Stromal cell of bone marrow (primary cell): ENCODE measurements at regions not wholly inside any gene's neighbourhood (a gene's known extent, or its start where the extent isn't known, plus 50 kb on each side); places are given as distances from the start of the nearest gene placed in this dataset.
"Not testable (repeated sequence)": the region's sequence is repeated elsewhere in the genome, so short reads cannot be mapped to it uniquely, and the experiment has no call there.

Experiments
- DNase-seq: peaks from one replicate; pipeline ENCODE4 v3.0.0-alpha.2; 2012; ENCODE audit warnings: low read depth

DNA sequence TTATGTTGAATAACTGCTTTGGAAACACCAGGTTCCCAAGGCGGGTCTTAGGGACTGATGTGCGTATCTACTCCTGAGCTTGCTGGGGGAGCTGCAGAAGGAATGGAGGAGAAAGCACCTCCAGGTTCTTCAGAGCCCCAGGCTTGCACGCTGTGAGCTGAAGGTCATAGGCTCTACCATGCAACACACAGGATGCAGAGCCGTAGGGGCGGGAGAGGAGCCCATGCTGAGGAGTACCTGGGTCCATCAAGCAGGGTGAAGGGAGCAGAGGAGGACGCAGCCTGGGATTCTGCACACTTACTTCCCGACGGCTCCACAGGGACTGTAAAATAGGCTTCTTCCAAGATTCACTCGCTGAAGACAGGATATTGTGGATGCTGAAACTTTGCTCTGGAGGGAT is 426.5 kb upstream of the FRG1 start:
- no peak for DNase-seq

DNA sequence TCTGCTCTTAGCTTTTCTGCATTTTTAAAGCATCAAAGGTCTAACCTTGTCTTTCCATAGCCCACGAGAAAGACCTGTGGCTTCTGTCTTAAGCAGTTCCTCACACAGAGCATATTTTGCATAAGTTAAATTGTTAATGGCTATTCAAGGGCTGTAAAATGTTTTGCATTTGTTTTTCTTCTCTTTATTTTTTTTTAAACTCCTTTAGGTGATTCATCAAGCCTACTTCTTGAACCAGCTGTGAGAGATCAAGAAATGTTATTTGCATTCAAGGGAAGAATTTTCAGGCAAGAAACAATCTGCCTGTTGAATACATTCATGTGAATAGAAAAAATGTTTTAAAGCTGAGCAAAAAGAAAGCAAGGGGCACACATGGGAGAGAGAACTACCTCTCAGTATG is 423.8 kb upstream of the FRG1 start:
- DNase-seq, result no peak

DNA sequence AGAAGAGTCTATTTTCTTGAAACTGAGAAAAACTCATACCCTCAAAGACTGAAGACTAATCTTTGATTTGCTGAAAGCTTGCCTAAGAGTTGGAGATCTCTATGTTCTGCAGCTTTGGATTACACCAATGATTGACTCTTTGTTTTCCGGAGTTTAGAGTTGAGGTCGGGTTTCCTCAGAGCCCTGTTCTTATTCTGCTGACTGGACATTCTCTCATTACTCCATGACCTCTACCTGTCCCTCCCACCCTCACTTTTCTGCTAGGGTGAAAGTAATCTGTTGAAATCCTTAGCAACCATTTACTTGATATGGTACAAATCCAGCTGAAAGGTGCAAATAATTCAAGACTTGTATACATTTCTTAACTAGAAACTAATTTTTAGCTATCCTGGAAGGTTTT is 421.5 kb upstream of the FRG1 start:
- DNase-seq, result no peak

- no peak for DNase-seq
Measured at GRCh38 chr4:189525304-189525703, 415.4 kb upstream of the FRG1 start.

GRCh38 chr4:189530848-189531247 is 409.8 kb upstream of the FRG1 start:
- DNase-seq, result no peak

- DNase-seq, result no peak
Measured at GRCh38 chr4:189533603-189534002, 407.1 kb upstream of the FRG1 start.

DNA sequence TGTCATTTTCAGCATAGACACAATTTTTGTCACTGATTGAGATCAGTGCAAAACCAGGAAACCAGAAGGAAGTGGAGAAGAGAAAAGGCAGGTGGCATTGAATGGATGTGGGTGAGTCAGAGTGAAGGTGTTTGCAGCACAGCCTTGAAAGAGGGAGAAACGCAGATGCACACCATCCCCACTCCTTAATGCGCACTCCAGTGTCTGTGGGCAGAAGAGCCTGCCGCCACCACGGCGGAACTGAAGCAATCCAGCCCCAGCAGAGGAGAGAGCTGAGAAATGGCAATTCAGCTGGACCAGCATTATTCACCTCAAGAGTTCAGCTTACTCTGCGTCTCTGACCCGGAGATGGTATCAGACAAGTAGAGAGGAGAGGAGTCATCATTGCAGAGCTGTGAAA is 393.1 kb upstream of the FRG1 start:
- no peak for DNase-seq

- no peak for DNase-seq
Measured at GRCh38 chr4:189548484-189549125, 392.1 kb upstream of the FRG1 start.

- DNase-seq, result not testable (repeated sequence)
Measured at GRCh38 chr4:189551931-189552670, 388.6 kb upstream of the FRG1 start.

DNA sequence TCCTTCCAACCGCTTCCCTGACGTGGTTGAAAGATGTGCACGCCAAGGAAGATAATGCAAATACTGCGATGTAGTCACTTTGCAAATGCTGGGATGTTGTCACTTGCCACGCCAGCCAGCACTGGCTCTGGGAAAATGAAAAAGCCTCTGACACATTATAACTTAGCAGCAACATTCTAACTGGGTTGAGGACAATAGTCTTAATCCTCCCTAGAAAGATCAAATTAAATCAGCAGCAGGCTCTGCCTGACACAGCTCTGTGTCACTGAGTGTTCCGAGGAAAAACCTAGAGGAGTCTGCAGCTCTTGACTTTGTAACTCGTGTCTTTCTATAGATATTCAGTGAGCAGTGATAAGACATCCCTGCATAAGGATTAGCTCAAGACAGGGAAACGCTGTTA is 380.1 kb upstream of the FRG1 start:
- DNase-seq, result not testable (repeated sequence)

DNA sequence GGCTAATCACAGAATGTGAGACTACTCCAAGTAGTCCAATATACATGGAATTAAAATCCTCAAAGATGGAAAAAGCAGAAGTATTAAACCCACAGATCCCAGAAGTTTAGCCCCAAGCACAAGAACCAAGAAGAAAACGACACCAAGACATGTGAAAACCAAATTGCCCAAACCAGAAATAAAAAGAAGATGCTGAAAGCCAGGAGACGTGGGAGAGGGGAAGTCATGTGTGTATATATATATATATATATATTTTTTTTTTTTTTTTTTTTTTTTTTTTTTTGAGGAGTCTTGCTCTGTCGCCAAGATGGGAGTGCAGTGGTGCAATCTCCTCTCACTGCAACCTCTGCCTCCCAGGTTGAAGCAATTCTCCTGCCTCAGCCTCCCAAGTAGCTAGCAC is 376.9 kb upstream of the FRG1 start:
- DNase-seq, result not testable (repeated sequence)

DNA sequence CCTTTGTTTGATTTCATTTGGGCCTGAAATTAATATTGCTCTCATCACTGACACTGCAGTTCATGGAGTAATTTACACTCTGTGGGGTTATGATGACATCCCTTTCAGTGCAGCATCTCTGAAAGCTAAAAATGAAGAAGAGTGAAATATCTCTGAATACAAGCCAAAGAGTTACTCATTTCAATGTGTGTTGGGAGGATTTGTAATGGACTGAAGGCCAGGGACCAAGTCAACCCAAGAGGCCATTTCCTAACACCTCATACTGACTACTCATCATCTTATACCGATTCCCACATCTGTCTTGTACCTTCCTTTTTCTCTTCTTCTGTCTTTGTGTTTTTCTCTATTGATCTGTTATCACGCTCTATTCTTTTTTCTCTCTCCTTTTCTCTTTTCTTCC is 374.4 kb upstream of the FRG1 start:
- DNase-seq, result not testable (repeated sequence)

DNA sequence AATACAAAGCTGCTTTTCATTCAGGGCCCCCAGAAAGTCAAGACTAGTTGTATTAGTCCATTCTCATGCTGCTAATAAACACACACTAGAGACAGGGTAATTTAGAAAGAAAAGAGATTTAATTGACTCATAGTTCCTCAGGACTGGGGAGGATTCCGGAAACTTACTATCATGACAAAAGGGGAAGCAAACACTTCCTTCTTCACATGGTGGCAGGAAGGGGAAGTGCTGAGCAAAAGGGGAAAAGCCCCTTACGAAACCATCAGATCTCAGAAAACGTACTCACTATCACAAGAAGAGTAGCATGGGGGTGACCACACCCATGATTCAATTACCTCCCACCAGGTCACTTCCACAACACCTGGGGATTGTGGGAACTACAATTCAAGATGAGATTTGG is 373.8 kb upstream of the FRG1 start:
- DNase-seq, result not testable (repeated sequence)

DNA sequence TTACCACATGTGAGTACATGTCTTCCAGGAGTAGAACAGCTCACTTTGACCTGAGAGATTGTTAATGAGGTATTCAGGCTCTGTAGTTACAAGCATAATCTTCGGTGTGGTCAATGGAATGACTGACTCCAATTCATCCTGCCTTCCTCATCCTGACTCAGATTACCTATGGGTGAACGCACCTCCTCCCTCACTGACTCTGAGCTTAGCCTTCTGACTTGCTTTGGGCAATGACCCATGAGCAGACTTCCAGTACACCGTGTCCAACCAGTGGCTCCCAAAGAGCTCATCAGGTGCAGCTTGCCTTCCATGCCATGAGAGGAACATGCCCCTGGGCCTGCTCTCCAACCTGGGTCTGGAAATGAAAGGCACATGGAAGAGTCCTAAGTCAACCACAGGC is 361.0 kb upstream of the FRG1 start:
- DNase-seq, result not testable (repeated sequence)

GRCh38 chr4:189586908-189587632 is 353.6 kb upstream of the FRG1 start:
- not testable (repeated sequence) for DNase-seq

DNA sequence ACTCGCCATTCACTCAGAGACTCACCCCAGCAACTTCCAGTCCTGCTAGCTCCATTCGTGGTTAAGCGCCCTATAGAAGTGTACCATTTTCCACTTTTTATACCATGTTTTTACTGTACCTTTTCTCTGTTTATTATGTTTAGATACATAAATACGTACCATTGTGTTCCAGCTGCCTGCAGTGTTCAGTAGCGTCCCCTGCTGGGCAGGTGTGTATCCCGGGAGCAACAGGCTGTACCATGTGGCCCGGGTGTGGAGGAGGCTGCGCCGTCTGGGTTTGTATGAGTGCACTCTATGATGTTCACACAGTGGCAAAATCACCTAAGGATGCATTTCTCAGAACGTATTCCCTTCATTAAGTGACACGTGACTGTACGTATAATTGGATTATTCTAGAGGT is 351.5 kb upstream of the FRG1 start:
- not testable (repeated sequence) for DNase-seq

GRCh38 chr4:189592890-189593289 is 347.8 kb upstream of the FRG1 start:
- no peak for DNase-seq

- no peak for DNase-seq
Measured at GRCh38 chr4:189597341-189597740, 343.3 kb upstream of the FRG1 start.

- no peak for DNase-seq
Measured at GRCh38 chr4:189600264-189600663, 340.4 kb upstream of the FRG1 start.

- DNase-seq, result no peak
Measured at GRCh38 chr4:189600718-189601435, 339.8 kb upstream of the FRG1 start.

DNA sequence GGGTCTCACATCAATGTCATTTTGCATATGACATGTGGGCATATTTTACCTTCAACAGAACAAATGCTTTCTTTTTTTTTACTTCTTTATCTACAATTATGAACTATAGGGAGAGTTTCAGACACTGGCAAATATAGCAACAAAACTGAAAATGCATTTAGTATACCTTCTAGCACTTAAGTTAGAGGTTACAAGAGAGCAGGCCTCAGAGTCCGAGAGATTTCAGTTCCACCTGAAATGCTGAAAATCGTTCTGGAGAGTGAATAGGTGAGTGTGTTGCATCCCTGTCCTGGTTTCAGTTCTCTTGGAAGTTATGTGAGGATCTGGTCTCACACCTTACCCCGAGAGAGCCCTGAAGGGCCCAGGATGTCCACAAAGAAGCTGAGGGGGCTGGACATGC is 337.8 kb upstream of the FRG1 start:
- not testable (repeated sequence) for DNase-seq

- DNase-seq, result not testable (repeated sequence)
Measured at GRCh38 chr4:189610571-189610970, 330.1 kb upstream of the FRG1 start.
